ENCODE measurements at regions not wholly inside any gene's neighbourhood (a gene's known extent, or its start where the extent isn't known, plus 50 kb on each side); places are given as distances from the start of the nearest gene placed in this dataset.

GRCh38 chr7:52648872-52649271, 386.6 kb upstream of the POM121L12 start:
- TF ChIP-seq CTCF (IDR thresholded peaks at IDR 0.05; ENCODE audit: insufficient read depth, low read length, poor library complexity, severe bottlenecking) (no peak), EZH2phosphoT487 (conservative IDR thresholded peaks at IDR 0.05; ENCODE audit: low read length) (no peak)
